ENCODE measurements at regions not wholly inside any gene's neighbourhood (a gene's known extent, or its start where the extent isn't known, plus 50 kb on each side); places are given as distances from the start of the nearest gene placed in this dataset.
"Not testable (repeated sequence)": the region's sequence is repeated elsewhere in the genome, so short reads cannot be mapped to it uniquely, and the experiment has no call there.

GRCh38 chr13:85163063-85163462 lies 636.2 kb downstream of the SLITRK6 start:
- Histone ChIP-seq H3K9me3 (replicated peaks in 1 of 11) (peaks cover 16 to 21% (median 18%) of the 10 kb centered on the region in 11 experiments), H3K9ac (no peak overlapping the region), H3K36me3 (no peaks in the 10 kb centered on the region; a peak in 1 of 22 replicates), H3K4me2 (no peak overlapping the region), H3K4me1 (no peaks in the 10 kb centered on the region; a peak in 1 of 20 replicates), H3K27me3 (no peaks in the 10 kb centered on the region), H3K4me3 (no peak overlapping the region), H4K20me1 (no peaks in the 10 kb centered on the region), H3K27ac (no peak overlapping the region)
- no peak for TF ChIP-seq Cebpa-rat (IDR thresholded peaks at IDR 0.05)

DNA sequence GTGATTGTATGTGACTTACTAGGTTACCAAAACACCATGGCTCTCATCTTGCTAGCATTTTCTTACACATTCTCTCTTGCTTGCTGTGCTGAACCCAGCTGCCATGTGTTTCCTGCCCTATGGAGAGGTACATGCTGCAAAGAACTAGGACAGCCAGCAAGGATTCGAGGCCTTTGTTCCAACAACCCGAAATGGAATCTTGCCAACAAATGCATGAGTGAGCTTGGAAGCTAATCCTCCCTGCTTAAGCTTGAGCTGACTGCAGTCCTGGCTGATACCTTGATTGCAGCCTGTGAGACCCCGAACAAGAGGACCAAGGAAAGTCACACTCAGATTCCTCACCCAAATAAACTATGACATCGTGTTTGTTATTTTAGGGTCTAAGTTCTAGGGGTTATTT lies 651.2 kb downstream of the SLITRK6 start:
- Histone ChIP-seq H3K4me1 (no peaks in the 10 kb centered on the region), H3K27me3 (no peaks in the 10 kb centered on the region), H3K9me3 (replicated peaks in 1 of 11) (peaks cover 0 to 5% (median 0%) of the 10 kb centered on the region in 11 experiments; a peak in 2 of 22 replicates), H3K4me3 (no peak overlapping the region), H4K20me1 (no peaks in the 10 kb centered on the region), H3K27ac (no peak overlapping the region), H3K9ac (no peak overlapping the region), H3K4me2 (no peak overlapping the region), H3K36me3 (no peaks in the 10 kb centered on the region)
- no peak for TF ChIP-seq Cebpa-rat (IDR thresholded peaks at IDR 0.05)

GRCh38 chr13:85142351-85142927 lies 656.8 kb downstream of the SLITRK6 start:
- no peak overlapping the region for H3K4me3 ChIP-seq
- H3K27ac ChIP-seq, result no peak overlapping the region
- no peaks in the 10 kb centered on the region for H3K4me1 ChIP-seq
- no peaks in the 10 kb centered on the region for H3K9me3 ChIP-seq (replicated peaks in 1 of 11)
- H3K9ac ChIP-seq, result no peak overlapping the region
- H3K36me3 ChIP-seq, result no peaks in the 10 kb centered on the region
- H4K20me1 ChIP-seq, result no peaks in the 10 kb centered on the region
- no peaks in the 10 kb centered on the region for H3K27me3 ChIP-seq
- TF ChIP-seq Cebpa-rat (IDR thresholded peaks at IDR 0.05), result no peak
- H3K4me2 ChIP-seq, result no peak overlapping the region

GRCh38 chr13:85141401-85141800 lies 657.8 kb downstream of the SLITRK6 start:
- H3K27me3 ChIP-seq, result no peaks in the 10 kb centered on the region
- H4K20me1 ChIP-seq, result no peaks in the 10 kb centered on the region
- H3K27ac ChIP-seq, result no peak overlapping the region
- H3K4me3 ChIP-seq, result no peak overlapping the region
- no peak for TF ChIP-seq Cebpa-rat (IDR thresholded peaks at IDR 0.05)
- no peaks in the 10 kb centered on the region for H3K4me1 ChIP-seq
- H3K9ac ChIP-seq, result no peak overlapping the region
- no peak overlapping the region for H3K4me2 ChIP-seq
- H3K9me3 ChIP-seq (replicated peaks in 1 of 11), result no peaks in the 10 kb centered on the region
- H3K36me3 ChIP-seq, result no peaks in the 10 kb centered on the region

DNA sequence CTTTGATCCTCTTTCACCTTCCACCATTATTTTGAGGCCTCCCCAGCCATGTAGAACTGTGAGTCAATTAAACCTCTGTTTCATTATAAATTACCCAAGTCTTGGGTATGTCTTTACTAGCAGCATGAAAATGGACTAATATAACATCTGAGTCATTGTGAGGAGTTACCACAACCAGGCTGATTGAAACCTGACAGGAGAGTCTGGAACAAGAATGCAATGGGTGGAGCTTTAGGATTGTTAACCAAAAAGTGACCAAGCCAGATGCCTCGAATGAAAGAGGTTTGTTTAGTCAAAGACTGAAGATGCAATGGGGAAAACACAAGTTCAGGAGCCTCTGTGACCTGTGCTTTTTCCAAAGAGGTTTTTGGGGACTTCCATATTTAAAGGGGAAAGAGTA lies 659.0 kb downstream of the SLITRK6 start:
- H3K27ac ChIP-seq, result no peak overlapping the region
- no peaks in the 10 kb centered on the region for H3K36me3 ChIP-seq
- no peak overlapping the region for H3K4me3 ChIP-seq
- H3K9me3 ChIP-seq (replicated peaks in 1 of 11), result no peaks in the 10 kb centered on the region
- H3K9ac ChIP-seq, result no peak overlapping the region
- H3K4me2 ChIP-seq, result no peak overlapping the region
- H4K20me1 ChIP-seq, result no peaks in the 10 kb centered on the region
- no peaks in the 10 kb centered on the region for H3K27me3 ChIP-seq
- TF ChIP-seq Cebpa-rat (IDR thresholded peaks at IDR 0.05), result no peak
- no peaks in the 10 kb centered on the region for H3K4me1 ChIP-seq

DNA sequence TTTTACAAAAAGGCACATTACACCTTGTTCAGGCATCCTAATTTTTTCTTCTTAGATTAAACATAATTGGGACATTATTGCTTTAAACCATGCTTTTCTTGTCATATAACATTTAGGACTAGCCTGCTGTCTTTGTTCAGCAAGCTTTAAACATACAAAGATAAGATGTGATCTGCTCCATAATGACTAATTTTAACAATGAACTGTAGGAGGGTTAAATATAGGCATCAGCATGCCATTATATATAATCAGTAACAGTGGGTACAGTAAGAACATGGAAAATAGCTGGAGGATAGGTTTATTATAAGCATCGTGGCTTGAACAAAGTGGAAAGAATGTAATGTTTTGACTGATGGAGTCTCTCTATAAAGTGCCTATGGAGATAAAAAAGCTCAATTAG lies 661.7 kb downstream of the SLITRK6 start:
- no peak overlapping the region for H3K9ac ChIP-seq
- no peak overlapping the region for H3K27ac ChIP-seq
- H3K36me3 ChIP-seq, result no peaks in the 10 kb centered on the region
- H3K27me3 ChIP-seq, result no peaks in the 10 kb centered on the region
- no peak overlapping the region for H3K4me2 ChIP-seq
- H4K20me1 ChIP-seq, result no peaks in the 10 kb centered on the region
- no peaks in the 10 kb centered on the region for H3K4me1 ChIP-seq
- H3K9me3 ChIP-seq (replicated peaks in 1 of 11), result no peaks in the 10 kb centered on the region
- no peak overlapping the region for H3K4me3 ChIP-seq
- no peak for TF ChIP-seq Cebpa-rat (IDR thresholded peaks at IDR 0.05)

GRCh38 chr13:85132986-85133385 lies 666.2 kb downstream of the SLITRK6 start:
- H3K4me1 ChIP-seq, result no peaks in the 10 kb centered on the region
- H3K36me3 ChIP-seq, result no peaks in the 10 kb centered on the region
- TF ChIP-seq Cebpa-rat (IDR thresholded peaks at IDR 0.05), result no peak
- no peaks in the 10 kb centered on the region for H3K9me3 ChIP-seq (replicated peaks in 1 of 11)
- H3K4me3 ChIP-seq, result no peak overlapping the region
- H4K20me1 ChIP-seq, result no peaks in the 10 kb centered on the region
- H3K27me3 ChIP-seq, result no peaks in the 10 kb centered on the region
- H3K9ac ChIP-seq, result no peak overlapping the region
- no peak overlapping the region for H3K4me2 ChIP-seq
- no peak overlapping the region for H3K27ac ChIP-seq

GRCh38 chr13:85123501-85123900 lies 675.7 kb downstream of the SLITRK6 start:
- not testable (repeated sequence) for H3K27me3 ChIP-seq; H3K36me3 ChIP-seq; H3K4me3 ChIP-seq; H3K27ac ChIP-seq; H3K9me3 ChIP-seq (replicated peaks in 1 of 11); H3K9ac ChIP-seq; H3K4me1 ChIP-seq; H3K4me2 ChIP-seq; H4K20me1 ChIP-seq

DNA sequence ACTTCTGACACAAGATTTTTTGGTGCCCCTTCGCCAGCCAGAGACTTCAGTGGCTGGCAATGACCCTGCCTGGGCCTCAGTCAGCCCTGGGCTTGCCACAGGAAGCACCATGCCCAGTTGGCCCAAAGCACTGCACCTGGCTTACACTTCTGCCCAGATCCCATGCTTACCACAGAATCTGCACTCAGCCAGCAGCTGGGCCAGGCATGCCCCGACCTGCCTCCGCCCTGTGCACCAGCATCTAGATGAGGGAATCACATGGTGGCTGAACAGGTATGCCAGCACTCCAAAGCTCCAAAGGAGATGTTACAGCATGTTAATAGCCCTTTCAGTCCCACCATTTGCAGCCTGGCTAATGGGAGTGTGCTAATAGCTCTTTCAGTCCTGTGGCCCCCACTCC lies 690.9 kb downstream of the SLITRK6 start:
- Histone ChIP-seq H3K4me3 (no peak overlapping the region), H3K4me1 (no peaks in the 10 kb centered on the region), H3K27ac (no peak overlapping the region), H3K9ac (no peak overlapping the region), H4K20me1 (no peaks in the 10 kb centered on the region), H3K27me3 (no peaks in the 10 kb centered on the region), H3K4me2 (no peak overlapping the region), H3K9me3 (replicated peaks in 1 of 11) (no peaks in the 10 kb centered on the region), H3K36me3 (no peaks in the 10 kb centered on the region)
- TF ChIP-seq Cebpa-rat (IDR thresholded peaks at IDR 0.05), result no peak

- no peak overlapping the region for H3K4me3 ChIP-seq
- H4K20me1 ChIP-seq, result no peaks in the 10 kb centered on the region
- no peak for TF ChIP-seq Cebpa-rat (IDR thresholded peaks at IDR 0.05)
- no peak overlapping the region for H3K27ac ChIP-seq
- H3K9ac ChIP-seq, result no peak overlapping the region
- no peaks in the 10 kb centered on the region for H3K4me1 ChIP-seq
- H3K4me2 ChIP-seq, result no peak overlapping the region
- no peaks in the 10 kb centered on the region for H3K27me3 ChIP-seq
- H3K9me3 ChIP-seq (replicated peaks in 1 of 11), result peaks cover 0 to 3% (median 0%) of the 10 kb centered on the region in 11 experiments; a peak in 1 of 22 replicates
- no peaks in the 10 kb centered on the region for H3K36me3 ChIP-seq
Observed at GRCh38 chr13:85099245-85099644, 700.0 kb downstream of the SLITRK6 start.

Data from BLaER1 treated with 17β-estradiol and CSF1 and Interleukin-3, amounts not matched to agents 10 nM and 100 nM (cell line).